Stomach (tissue), 4 donors: ENCODE measurements at regions not wholly inside any gene's neighbourhood (a gene's known extent, or its start where the extent isn't known, plus 50 kb on each side); places are given as distances from the start of the nearest gene placed in this dataset.

ENCODE experiments used
- POLR2A ChIP-seq, 4 donors: fragments of 450-650 bp; IDR thresholded peaks; one replicate each; pipeline ENCODE4 v1.6.1; 2016; ENCODE audit warnings: antibody characterized with exemption in 4 of 4, control low read depth in 2 of 4, mild to moderate bottlenecking in 1 of 4, moderate library complexity in 1 of 4
- POLR2AphosphoS5 ChIP-seq, 3 donors: sonication (generic); formaldehyde crosslinking; IDR thresholded peaks; one replicate each; pipeline ENCODE4 v1.6.1; 2016; ENCODE audit warnings: antibody characterized with exemption in 3 of 3
- TF ChIP-seq, protein P1 (sequence below), 7 experiments: fragments of 450-650 bp in 4 of 7; fragments of 200-600 bp in 3 of 7; sonication (generic) in 3 of 7; IDR thresholded peaks; one replicate each; pipeline ENCODE4 v1.5.1; 2016 to 2019; ENCODE audit warnings: antibody characterized with exemption in 7 of 7, control low read depth in 2 of 7, mild to moderate bottlenecking in 1 of 7

DNA sequence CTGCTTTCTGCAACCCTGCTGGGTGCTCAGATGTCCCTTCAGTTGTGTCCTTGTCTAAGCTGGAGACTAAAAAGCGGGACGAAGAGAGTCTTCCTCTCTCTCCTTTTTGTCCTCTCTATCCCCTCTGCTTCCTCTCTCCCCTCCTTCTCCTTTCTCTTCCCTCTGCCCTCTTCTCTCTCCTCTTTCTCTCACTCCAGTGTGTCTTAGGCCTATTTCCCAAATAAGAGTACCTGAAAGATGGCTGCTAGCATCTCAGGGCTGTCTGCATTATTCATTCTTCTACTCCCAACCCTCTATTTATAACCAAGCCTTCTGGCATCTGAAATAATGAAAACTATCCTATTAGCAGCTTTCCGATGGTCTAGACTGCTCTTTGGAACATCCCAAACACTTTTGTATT is 729.8 kb downstream of the UQCRFS1 start:
- TF ChIP-seq, protein P1, sequence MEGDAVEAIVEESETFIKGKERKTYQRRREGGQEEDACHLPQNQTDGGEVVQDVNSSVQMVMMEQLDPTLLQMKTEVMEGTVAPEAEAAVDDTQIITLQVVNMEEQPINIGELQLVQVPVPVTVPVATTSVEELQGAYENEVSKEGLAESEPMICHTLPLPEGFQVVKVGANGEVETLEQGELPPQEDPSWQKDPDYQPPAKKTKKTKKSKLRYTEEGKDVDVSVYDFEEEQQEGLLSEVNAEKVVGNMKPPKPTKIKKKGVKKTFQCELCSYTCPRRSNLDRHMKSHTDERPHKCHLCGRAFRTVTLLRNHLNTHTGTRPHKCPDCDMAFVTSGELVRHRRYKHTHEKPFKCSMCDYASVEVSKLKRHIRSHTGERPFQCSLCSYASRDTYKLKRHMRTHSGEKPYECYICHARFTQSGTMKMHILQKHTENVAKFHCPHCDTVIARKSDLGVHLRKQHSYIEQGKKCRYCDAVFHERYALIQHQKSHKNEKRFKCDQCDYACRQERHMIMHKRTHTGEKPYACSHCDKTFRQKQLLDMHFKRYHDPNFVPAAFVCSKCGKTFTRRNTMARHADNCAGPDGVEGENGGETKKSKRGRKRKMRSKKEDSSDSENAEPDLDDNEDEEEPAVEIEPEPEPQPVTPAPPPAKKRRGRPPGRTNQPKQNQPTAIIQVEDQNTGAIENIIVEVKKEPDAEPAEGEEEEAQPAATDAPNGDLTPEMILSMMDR (IDR thresholded peaks at IDR 0.05) = no peak
- no peak for TF ChIP-seq POLR2AphosphoS5 (IDR thresholded peaks at IDR 0.05)
- no peak for TF ChIP-seq POLR2A (IDR thresholded peaks at IDR 0.05)
